ENCODE measurements at regions not wholly inside any gene's neighbourhood (a gene's known extent, or its start where the extent isn't known, plus 50 kb on each side); places are given as distances from the start of the nearest gene placed in this dataset.

GRCh38 chr9:99294850-99295461 lies 72.9 kb downstream of the SEC61B start:
- no peak overlapping the region for H3K27ac Mint-ChIP-seq (ENCODE audit: unreplicated experiment)
- H3K4me3 Mint-ChIP-seq: no peak overlapping the region
- no peak for DNase-seq (ENCODE audit: low read depth, low spot score)

GRCh38 chr9:99296291-99296951 lies 74.3 kb downstream of the SEC61B start:
- TF ChIP-seq CTCF (conservative IDR thresholded peaks at IDR 0.05): no peak
- Mint-ChIP-seq H3K4me1 (peaks cover 10% of the 10 kb centered on the region), H3K36me3 (ENCODE audit: low read depth) (no peaks in the 10 kb centered on the region), H3K9me3 (no peaks in the 10 kb centered on the region), H3K27me3 (ENCODE audit: low read depth) (peaks cover 6% of the 10 kb centered on the region), H3K27ac (ENCODE audit: unreplicated experiment) (no peak overlapping the region), H3K4me3 (no peak overlapping the region)
- DNase-seq (ENCODE audit: low read depth, low spot score): no peak

More at GRCh38 chr9:99294850-99295461, 72.9 kb downstream of the SEC61B start:
- Mint-ChIP-seq H3K4me1 (no peaks in the 10 kb centered on the region), H3K9me3 (no peaks in the 10 kb centered on the region), H3K27me3 (ENCODE audit: low read depth) (peaks cover 6% of the 10 kb centered on the region), H3K36me3 (ENCODE audit: low read depth) (no peaks in the 10 kb centered on the region)
- no peak for TF ChIP-seq CTCF (conservative IDR thresholded peaks at IDR 0.05)

- DNase-seq (ENCODE audit: low read depth, low spot score): no peak
- peaks cover 6% of the 10 kb centered on the region for H3K27me3 Mint-ChIP-seq (ENCODE audit: low read depth)
- H3K9me3 Mint-ChIP-seq: no peaks in the 10 kb centered on the region
- no peaks in the 10 kb centered on the region for H3K36me3 Mint-ChIP-seq (ENCODE audit: low read depth)
- H3K4me3 Mint-ChIP-seq: no peak overlapping the region
- H3K4me1 Mint-ChIP-seq: peaks cover 23% of the 10 kb centered on the region
- no peak for TF ChIP-seq CTCF (conservative IDR thresholded peaks at IDR 0.05)
- H3K27ac Mint-ChIP-seq (ENCODE audit: unreplicated experiment): no peak overlapping the region
Observed at GRCh38 chr9:99298614-99299013, 76.5 kb downstream of the SEC61B start.

GRCh38 chr9:99299211-99300102 lies 77.4 kb downstream of the SEC61B start:
- Mint-ChIP-seq H3K4me1 (peaks cover 23% of the 10 kb centered on the region), H3K36me3 (ENCODE audit: low read depth) (no peaks in the 10 kb centered on the region), H3K27ac (ENCODE audit: unreplicated experiment) (no peak overlapping the region), H3K9me3 (no peaks in the 10 kb centered on the region), H3K4me3 (no peak overlapping the region), H3K27me3 (ENCODE audit: low read depth) (peaks cover 6% of the 10 kb centered on the region)
- DNase-seq (ENCODE audit: low read depth, low spot score): no peak
- TF ChIP-seq CTCF (conservative IDR thresholded peaks at IDR 0.05): peak; percentile 43

GRCh38 chr9:99300103-99300439 lies 78.0 kb downstream of the SEC61B start:
- H3K4me1 Mint-ChIP-seq: peaks cover 23% of the 10 kb centered on the region
- DNase-seq (ENCODE audit: low read depth, low spot score): no peak
- no peaks in the 10 kb centered on the region for H3K9me3 Mint-ChIP-seq
- H3K27ac Mint-ChIP-seq (ENCODE audit: unreplicated experiment): no peak overlapping the region
- H3K4me3 Mint-ChIP-seq: no peak overlapping the region
- H3K36me3 Mint-ChIP-seq (ENCODE audit: low read depth): no peaks in the 10 kb centered on the region
- no peak for TF ChIP-seq CTCF (conservative IDR thresholded peaks at IDR 0.05)
- peaks cover 6% of the 10 kb centered on the region for H3K27me3 Mint-ChIP-seq (ENCODE audit: low read depth)

Measured in neural crest cell (in vitro differentiated cells).